ENCODE measurements at regions not wholly inside any gene's neighbourhood (a gene's known extent, or its start where the extent isn't known, plus 50 kb on each side); places are given as distances from the start of the nearest gene placed in this dataset.
"Not testable (repeated sequence)": the region's sequence is repeated elsewhere in the genome, so short reads cannot be mapped to it uniquely, and the experiment has no call there.

DNA sequence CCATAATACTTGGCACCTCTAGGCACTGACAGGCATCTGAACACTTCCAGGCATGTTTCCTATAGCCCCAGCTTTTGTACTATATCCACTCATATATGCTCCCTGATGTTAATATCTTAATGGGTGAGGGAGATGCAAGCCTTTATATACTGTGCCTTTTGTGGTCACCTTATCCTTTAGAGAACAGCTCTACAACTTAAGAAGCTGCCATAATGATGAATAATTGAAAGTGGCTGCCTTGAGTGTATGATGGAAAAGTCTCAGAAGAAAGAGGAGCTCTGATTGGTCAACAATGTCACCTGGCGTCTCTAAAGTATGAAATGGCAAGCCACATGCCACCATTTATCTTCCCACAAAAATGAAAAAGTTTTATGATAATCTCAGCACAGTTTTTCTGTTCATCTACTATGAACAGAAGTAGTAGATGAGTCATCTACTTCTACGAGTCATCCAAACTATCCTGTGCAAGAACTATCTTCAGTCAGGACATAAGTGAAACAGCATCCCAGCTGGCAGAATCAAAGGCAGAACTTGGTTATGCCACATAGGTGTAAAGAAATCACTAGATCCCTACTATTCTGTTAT lies 997.9 kb upstream of the CELF4 start:
- DNase-seq, result no peak

DNA sequence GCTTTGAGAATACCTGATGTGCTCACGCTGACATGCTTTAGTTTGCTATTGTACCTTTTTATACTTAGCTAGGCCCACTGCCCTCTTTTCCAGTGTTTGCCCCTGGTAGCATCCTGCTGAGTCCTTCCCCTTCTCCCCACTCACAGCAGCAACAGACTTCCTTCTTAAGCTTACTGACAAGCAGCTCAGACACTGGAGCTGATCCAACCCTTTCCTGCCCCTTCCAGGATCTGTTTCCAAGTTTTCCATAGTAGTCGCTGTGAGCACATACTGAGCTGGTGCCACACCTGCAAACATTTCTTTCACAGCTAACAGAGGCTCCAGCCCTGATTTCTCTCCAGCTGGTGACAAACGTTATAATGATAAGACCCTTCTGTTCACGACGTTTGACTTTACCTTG lies 991.4 kb upstream of the CELF4 start:
- DNase-seq, result no peak

DNA sequence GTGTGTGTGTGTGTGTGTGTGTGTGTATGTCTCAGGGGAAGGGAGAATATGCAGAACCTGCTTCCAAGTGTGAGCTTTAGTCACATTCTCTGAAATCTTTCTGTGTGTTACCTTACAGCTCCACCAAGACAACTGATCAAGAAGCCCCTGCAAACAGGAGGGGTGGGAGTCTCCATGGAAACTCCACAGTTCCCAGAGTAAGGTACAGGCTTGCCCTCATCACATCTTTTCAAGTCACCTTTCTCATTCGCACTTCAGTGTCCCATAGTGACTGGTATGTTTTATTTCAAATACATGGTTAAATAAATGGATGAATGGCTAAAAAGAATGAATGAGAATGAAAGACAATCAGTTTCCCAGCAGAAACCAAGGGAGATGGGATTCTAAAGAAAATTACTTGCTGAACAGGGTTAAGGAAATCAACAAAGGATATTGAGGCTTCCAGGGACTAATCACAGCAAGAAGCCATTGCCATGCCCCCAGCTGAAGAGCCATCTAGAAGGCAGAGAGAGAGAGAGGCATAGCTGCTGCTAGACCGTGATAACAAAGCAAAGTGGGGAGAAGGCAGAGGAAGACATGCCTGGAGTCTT lies 987.2 kb upstream of the CELF4 start:
- no peak for DNase-seq

DNA sequence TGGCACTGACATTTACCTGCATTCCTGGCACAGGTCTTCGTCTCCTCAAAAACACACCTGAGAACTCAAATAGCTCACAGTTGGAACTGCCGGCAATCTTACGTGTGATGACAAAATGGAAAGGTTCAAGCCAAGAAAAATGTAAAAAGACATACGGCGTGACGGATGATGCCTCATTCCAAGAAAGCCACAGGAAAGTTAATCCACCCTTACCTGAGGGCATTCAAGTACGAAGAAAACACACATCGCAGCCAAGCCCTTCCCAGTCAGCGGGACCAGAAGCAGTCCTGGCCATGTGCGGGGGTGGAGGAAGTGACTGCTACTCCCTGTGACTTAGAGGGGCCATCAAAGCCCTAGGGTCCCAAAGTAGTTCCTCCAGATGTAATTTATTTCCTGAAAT lies 986.3 kb upstream of the CELF4 start:
- no peak for DNase-seq

DNA sequence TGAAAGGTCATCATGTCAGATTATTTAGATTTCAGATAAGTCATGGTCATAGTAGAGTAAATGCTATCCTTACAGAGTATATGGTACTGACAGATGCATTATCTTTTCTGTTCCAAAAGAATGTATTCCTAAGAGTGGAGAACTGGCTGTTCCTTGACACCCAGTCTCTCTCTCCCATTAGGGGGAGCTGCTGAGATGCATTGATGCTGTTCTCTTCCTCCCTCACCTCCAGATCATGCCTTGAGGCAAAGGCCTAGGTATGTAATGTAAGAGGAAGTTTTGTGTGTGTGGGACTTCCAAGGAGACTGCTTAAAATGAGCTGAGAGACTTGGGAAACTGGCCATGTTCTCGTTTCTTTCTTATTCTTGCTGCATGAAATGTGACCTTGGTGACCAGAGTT lies 979.5 kb upstream of the CELF4 start:
- DNase-seq, result peak in 1 of 6 experiments; percentile 4

DNA sequence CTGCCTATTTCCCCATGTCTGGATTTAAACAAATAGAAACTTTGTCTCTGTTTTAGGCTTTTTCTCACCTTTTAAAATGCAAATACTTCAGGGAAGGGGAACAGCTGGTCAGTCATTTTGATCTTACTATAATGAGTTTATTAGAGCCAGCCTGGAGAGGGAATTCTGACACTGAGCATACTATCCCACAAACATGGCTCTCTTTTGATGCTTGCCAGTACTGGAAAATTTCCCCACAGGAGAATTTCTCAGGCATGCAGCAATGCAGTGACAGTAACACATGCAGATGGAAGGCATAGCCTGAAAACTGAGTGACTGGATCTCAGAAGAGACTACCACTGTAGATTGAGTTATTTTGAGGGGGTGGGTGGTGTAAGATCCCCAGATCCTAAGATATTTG lies 974.3 kb upstream of the CELF4 start:
- no peak for DNase-seq

DNA sequence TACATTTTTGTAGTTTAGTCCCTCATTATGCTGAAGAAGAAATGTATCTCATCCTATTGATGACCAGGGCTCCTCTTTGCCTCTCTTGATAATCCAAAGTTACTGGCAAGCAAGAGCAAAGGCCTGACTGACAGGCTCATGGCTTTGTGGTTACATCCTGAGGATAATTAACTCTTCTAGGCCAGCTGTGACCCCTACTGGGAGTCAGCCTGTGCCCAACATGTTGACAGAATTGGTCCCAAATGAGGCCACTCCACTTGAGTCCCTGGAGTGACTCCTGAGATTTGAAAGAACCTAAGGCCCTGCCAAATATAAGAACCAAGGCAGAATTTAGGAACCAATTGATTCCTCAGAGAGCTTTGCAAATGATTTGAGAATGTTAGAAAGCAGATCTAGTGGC lies 973.8 kb upstream of the CELF4 start:
- DNase-seq, result no peak

DNA sequence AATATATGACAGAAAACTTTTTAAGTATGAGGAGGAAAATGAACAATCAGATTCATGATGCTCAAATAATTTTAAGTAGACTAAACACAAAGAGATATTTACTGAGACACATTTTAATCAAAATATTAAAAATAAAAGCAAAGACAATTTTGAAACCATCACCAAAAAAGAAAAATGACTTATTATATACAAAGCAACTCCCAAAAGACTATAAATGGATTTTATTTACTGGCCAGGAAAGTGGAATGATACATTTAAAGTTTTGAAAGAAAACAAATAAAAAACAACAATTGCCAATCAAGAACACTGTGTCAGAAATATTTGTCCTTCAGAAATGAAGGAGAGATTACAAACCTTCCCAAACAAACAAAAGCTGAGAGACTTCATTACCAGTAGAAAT lies 968.5 kb upstream of the CELF4 start:
- no peak for DNase-seq

DNA sequence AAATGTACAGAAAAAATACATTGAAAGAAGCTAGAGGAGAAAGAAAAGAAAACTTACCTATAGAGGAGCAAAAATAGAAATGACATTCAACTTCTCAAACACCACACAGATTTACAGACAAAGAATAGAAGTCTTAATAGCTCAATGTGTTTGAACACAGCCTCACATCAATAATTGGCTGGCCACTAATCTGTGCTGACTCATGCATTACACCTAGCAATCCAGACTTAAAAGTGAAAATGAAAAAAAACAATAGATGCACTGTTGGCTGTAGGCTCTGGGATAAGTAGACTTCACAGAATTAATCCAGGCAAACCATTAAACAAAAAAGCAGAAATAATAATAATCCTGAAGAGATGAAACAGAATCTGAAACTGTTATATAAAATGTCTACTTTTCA lies 961.3 kb upstream of the CELF4 start:
- no peak for DNase-seq

DNA sequence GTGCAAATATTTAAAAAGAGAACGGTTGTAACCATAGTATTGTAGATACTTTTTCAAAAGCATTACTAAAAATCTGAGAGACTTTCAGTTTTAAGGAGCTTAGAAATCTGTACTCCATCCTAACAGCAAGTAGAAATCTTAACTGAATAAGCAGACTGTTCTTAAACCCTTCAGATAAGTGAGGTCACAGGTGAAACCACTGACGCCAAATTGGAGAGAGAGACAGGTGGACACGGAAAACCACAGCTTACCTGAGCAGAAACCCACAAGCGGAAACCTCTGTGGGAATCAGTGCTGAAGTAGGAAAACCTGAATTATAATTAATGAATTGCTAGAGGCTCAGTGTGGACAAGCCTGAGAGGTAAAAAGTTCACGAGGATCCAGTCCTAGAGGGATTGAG lies 959.4 kb upstream of the CELF4 start:
- no peak for DNase-seq

DNA sequence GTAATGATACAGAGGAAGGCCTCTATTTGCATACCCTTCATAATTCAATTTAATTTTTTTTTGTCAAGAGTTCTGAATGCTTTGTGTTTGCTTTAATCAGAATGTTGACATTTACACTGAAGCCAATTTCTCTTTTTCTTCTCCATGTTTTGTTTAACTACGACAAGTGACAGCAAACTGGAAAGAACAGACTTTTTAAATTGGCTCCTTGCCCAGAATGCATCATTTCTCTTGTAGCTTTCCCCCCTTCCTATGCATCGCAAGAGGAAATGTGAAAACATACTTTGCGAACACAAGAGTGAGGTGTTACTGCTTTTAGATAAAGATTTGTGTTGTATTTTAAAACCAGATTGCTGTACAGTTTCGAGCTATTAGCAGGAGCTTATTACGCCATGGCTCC lies 955.2 kb upstream of the CELF4 start:
- no peak for DNase-seq

DNA sequence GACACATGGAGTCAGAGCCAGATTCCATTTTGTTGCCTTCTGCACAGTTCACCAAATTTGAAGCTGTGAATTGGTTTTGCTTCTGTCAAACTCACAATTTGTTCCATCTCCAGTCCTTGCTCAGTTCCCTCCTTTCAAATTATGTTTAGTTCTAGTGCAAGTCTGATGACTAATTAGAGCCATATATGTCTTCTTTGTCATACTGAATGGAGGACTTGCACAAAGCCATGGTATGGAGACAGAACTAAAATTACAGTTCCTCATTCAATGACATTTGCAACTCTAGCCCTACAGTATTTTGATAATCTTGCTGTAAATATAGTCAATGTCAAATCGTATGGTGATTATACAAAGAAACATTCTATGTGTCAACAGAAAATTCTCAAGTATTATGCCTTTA lies 936.9 kb upstream of the CELF4 start:
- DNase-seq, result no peak

DNA sequence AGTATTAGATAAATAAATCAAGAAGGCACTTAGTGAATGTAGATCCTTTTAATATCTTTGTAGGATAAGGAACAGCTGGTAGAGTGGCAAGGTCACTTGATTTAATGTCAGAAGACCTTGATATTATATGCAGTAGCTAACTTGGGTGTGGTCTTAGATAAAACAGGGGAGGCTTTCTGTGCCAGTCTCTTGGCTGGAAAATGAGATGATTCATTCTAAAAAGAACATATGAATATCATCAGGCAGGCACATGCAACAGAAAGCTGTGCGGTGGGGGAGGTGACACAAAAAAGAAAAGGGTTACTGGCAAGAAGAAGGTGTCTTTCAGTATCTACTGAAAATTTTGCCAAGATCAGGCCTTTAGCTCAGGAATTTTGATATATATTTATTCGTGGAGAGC lies 931.7 kb upstream of the CELF4 start:
- DNase-seq, result no peak

DNA sequence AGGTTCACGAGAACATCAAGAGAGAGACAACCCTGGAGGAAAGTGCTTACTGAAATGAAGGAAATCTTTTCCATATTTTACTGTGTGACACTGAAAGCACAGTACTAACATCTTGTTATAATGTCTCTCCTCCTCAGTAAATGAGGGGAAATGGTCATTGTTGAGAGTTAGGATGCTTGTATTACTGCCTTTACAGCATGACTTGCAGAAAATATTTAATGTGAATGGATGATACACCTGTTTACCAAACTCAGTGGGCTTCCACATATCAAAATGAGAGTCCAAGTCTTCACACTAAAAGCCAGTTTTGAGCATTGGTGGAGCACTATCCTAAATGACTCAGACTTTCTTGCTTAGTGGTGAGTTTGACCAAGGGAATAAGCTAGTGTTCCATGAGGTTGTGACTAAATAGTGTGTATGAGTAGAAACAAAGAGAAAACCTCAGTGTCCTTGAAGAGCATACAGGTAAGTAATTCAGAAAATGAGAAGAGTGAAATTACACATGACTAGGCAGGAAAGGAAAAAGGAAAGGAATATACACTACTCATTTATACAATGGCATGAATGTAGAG lies 930.7 kb upstream of the CELF4 start:
- no peak for DNase-seq

DNA sequence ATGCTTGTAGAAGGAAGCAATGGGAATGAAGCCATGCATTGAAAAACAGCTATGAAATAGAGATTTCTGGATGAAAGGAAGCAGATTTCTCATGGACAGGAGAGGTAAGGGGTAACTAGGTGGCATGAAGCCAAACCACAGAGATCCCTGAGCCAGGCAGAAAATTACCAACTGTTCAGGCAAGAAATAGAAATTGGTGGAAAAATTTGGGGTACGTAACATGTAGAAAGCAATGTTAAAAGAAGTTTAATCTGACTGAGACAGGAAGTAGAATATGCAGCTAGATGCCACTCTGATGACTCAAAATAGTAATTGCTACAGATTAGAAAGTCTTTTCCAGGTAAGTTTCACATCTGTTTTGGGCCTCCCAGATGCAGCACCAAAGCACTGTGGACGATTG lies 928.5 kb upstream of the CELF4 start:
- DNase-seq, result no peak

DNA sequence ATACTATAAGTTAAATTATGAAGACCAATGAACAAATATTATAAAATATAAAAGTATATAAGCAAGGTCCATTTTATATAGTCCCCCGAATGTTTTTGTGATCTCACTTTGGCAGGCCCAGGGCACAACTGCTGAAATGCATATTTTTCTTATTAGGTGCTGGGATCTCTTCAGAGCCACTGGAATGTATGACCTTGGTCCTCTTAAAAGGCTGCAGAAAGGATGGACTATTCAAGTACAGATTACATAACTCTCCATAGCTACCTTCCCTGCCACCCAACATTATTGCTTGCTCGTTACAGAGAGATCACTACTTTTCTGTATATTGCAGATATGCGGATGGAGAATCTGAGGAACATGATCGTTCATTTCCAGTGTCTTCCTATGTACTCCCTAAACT lies 925.6 kb upstream of the CELF4 start:
- no peak for DNase-seq

DNA sequence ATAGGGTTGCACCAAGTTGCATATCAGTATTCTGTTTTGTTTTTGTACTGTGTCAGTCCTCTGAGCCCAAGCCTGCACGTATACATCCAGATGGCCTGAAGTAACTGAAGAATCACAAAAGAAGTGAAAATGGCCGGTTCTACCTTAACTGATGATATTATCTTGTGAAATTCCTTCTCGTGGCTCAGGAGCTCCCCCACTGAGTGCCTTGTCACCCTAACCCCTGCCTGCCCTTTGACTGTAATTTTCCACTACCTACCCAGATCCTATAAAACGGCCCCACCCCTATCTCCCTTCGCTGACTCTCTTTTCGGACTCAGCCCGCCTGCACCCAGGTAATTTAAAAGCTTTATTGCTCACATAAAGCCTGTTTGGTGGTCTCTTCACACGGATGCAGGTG lies 924.1 kb upstream of the CELF4 start:
- DNase-seq, result not testable (repeated sequence)

DNA sequence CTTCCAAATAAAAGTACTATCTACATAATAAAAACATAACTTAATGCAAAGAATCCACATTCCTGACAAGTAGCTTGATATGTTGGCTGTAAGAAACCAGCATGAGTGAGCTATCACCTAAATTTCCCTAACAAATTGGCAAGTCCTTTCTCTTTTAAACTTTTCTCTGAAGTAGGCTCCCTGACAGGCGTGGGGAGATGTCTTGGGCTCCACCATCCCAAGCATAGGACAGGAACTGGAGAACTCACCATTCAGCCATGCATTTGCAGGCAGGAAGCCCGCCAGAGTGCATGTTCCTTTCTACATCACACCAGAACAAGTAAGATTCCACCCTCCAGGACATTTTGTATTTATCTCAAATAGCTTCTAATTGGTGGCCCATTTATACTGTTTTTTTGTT lies 921.9 kb upstream of the CELF4 start:
- DNase-seq, result no peak

DNA sequence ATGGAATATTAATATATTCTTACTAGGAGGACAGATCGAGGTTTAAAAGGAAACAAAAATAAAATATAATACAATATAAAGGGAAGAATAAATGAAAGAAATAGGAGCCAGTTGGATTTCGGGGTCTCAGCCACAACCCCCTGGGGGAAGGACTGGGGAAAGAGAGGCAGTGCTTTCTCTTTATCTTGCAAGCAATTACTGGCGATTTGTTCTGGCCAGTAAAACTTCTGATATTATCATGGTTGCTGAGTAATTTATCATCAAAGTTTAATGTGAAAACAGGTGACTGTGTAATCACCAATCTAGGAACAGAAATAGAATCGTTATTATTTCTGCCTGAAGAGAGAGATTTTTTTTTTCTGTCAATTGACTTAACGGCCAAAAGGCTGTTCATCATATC lies 917.7 kb upstream of the CELF4 start:
- no peak for DNase-seq

DNA sequence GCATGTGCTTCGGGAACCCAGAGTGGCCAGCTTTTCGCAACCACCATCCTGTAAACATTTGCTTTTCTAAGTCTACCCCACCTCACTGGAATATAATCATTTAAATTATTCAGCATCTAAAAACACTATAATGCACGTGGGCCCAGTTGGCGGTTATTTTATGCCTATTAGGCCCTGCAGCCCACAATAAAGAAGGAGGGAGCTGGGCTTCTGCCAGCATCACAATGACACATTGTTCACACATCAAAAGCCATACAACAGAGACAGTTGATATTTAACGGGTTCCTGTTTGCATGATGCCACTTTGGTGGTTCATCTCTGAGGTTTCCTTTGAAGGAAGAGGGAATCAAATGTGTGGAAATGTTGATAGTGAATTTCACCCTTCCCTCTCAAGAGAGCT lies 916.0 kb upstream of the CELF4 start:
- no peak for DNase-seq

DNA sequence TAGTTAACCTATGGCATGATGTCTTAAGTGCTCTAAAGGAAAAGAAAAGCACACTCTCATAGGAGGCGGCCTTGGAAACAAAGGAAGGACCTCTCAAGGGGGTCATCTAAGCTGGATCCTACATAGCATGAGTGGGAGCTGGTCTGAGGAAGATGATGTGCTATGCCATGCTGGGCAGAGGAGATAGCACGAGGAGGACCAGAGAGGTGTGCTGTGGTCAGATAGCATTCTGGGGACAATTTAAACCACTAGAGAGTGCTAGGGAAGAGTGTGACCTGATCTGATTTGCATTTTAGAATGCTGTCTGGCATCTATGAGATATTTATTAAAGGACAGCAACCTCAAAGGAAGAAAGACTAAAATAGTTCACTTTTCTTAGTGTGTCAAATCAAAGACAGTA lies 910.1 kb upstream of the CELF4 start:
- no peak for DNase-seq

DNA sequence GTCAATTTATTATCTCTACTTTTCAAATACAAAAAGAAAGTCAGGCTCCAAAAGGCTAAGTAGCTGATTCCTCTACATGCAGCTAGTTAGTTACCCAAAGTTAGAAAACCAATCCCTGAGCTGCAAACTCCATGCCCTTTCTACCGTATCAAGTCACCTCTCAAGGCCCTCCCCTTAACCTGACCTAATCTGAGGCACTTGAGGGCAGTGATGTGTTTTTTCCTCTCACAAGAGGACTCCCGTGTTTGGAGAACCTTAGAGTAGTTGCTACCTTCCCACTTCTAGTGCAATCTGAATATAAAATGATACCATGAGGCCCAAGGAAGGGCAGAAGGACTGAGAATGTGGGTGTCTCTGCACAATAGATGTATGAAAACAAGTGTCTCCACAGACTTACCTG lies 907.9 kb upstream of the CELF4 start:
- DNase-seq, result no peak

DNA sequence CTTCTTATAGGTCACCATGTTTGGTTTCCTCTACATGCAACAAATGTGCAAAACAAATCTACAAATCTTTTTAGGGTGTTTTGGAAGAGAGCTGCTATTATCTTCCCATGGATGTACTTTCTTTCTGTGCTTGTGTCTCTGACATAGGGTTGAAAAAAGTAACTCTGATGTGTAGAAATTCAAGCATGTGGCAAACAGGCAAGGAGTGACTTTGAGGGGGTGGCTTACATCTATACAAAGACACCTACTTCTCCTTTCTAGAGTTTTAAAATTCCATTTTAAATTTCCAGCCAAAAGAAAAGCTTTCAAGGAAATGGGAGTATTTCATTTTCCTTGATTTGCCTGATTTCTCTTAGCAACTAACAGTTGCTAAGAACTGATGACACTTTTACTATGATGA lies 904.8 kb upstream of the CELF4 start:
- DNase-seq, result no peak

DNA sequence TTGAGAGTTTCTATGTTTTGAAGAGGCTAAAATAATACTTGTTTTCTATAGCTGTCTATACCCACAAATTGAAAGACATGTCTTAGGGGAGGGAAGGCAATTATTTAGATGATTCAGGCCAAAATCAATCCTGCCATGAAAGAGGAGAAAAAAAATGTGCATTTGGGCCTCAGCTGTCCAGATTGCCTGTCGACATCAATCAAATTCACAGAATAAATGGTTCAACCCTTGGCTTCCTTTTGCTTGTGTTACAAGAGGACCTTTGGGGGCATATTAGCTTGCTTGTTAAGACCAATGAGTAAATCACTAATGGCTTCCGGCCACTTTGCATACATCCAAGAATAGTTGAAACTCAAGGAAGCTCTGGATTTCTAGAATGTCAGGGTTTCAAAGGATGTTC lies 900.8 kb upstream of the CELF4 start:
- DNase-seq, result no peak

DNA sequence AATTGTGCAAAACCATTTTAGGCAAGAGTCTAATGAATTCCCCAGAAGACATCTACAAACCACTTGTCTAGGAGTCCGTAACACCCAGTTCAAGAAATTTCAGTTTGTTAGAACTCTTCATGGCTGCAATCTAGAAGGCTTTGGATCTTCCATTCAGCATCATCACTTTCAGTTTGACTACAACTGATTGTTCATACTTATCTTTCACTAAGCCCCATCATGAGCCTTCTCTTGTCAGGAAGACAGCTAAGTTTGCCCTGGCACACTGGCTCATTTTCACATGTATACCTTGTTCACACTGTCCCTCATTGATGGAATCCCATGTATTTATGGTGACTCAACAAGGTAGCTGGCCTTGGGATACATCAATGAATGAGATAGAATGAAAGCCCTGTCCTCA lies 898.4 kb upstream of the CELF4 start:
- DNase-seq, result no peak
